ENCODE measurements at regions not wholly inside any gene's neighbourhood (a gene's known extent, or its start where the extent isn't known, plus 50 kb on each side); places are given as distances from the start of the nearest gene placed in this dataset.

GRCh38 chr14:22462923-22463322, 126.1 kb downstream of the DAD1 start:
- Histone ChIP-seq H3K9ac (ENCODE audit: insufficient read length, low read depth) (no peak overlapping the region), H3K4me1 (ENCODE audit: insufficient read depth, insufficient read length) (no peaks in the 10 kb centered on the region), H3K27me3 (ENCODE audit: insufficient read depth, insufficient read length) (no peaks in the 10 kb centered on the region), H3K4me3 (ENCODE audit: insufficient read length, low read depth) (no peak overlapping the region), H3K9me3 (ENCODE audit: insufficient read depth, low read length) (no peaks in the 10 kb centered on the region), H3K36me3 (ENCODE audit: insufficient read depth, insufficient read length, low read length) (no peaks in the 10 kb centered on the region)
- TF ChIP-seq YY1 (IDR thresholded peaks at IDR 0.05; ENCODE audit: insufficient read depth, insufficient read length) (no peak), SUZ12 (IDR thresholded peaks at IDR 0.05; ENCODE audit: extremely low read depth, insufficient read depth, insufficient read length) (no peak)
- no peak for DNase-seq (ENCODE audit: low read depth, low spot score)

GRCh38 chr14:22460461-22461195, 128.4 kb downstream of the DAD1 start:
- Histone ChIP-seq H3K9ac (ENCODE audit: insufficient read length, low read depth) (no peak overlapping the region), H3K4me3 (ENCODE audit: insufficient read length, low read depth) (no peak overlapping the region), H3K36me3 (ENCODE audit: insufficient read depth, insufficient read length, low read length) (no peaks in the 10 kb centered on the region), H3K4me1 (ENCODE audit: insufficient read depth, insufficient read length) (no peaks in the 10 kb centered on the region), H3K9me3 (ENCODE audit: insufficient read depth, low read length) (no peaks in the 10 kb centered on the region), H3K27me3 (ENCODE audit: insufficient read depth, insufficient read length) (no peaks in the 10 kb centered on the region)
- TF ChIP-seq YY1 (IDR thresholded peaks at IDR 0.05; ENCODE audit: insufficient read depth, insufficient read length), result no peak
- TF ChIP-seq ZNF274 (IDR thresholded peaks at IDR 0.05; ENCODE audit: low read depth, low read length), result no peak
- TF ChIP-seq SUZ12 (IDR thresholded peaks at IDR 0.05; ENCODE audit: extremely low read depth, insufficient read depth, insufficient read length), result no peak
- no peak for DNase-seq (ENCODE audit: low read depth, low spot score)

GRCh38 chr14:22458737-22459136, 130.3 kb downstream of the DAD1 start:
- H3K4me3 ChIP-seq (ENCODE audit: insufficient read length, low read depth), result no peak overlapping the region
- no peak overlapping the region for H3K9ac ChIP-seq (ENCODE audit: insufficient read length, low read depth)
- H3K36me3 ChIP-seq (ENCODE audit: insufficient read depth, insufficient read length, low read length), result no peaks in the 10 kb centered on the region
- no peaks in the 10 kb centered on the region for H3K4me1 ChIP-seq (ENCODE audit: insufficient read depth, insufficient read length)
- TF ChIP-seq SUZ12 (IDR thresholded peaks at IDR 0.05; ENCODE audit: extremely low read depth, insufficient read depth, insufficient read length) (no peak), YY1 (IDR thresholded peaks at IDR 0.05; ENCODE audit: insufficient read depth, insufficient read length) (no peak), ZNF274 (IDR thresholded peaks at IDR 0.05; ENCODE audit: low read depth, low read length) (no peak)
- no peaks in the 10 kb centered on the region for H3K27me3 ChIP-seq (ENCODE audit: insufficient read depth, insufficient read length)
- no peak for DNase-seq (ENCODE audit: low read depth, low spot score)
- no peaks in the 10 kb centered on the region; the same call in 1 of the 2 replicates for H3K9me3 ChIP-seq (ENCODE audit: insufficient read depth, low read length)

- Histone ChIP-seq H3K9ac (ENCODE audit: insufficient read length, low read depth) (no peak overlapping the region), H3K9me3 (ENCODE audit: insufficient read depth, low read length) (no peaks in the 10 kb centered on the region; the same call in 1 of the 2 replicates), H3K4me1 (ENCODE audit: insufficient read depth, insufficient read length) (no peaks in the 10 kb centered on the region), H3K27me3 (ENCODE audit: insufficient read depth, insufficient read length) (no peaks in the 10 kb centered on the region), H3K4me3 (ENCODE audit: insufficient read length, low read depth) (no peak overlapping the region), H3K36me3 (ENCODE audit: insufficient read depth, insufficient read length, low read length) (no peaks in the 10 kb centered on the region)
- TF ChIP-seq YY1 (IDR thresholded peaks at IDR 0.05; ENCODE audit: insufficient read depth, insufficient read length) (no peak), SUZ12 (IDR thresholded peaks at IDR 0.05; ENCODE audit: extremely low read depth, insufficient read depth, insufficient read length) (no peak), ZNF274 (IDR thresholded peaks at IDR 0.05; ENCODE audit: low read depth, low read length) (no peak)
- no peak for DNase-seq (ENCODE audit: low read depth, low spot score)
These were observed 131.9 kb downstream of the DAD1 start for GRCh38 chr14:22456998-22457594.

GRCh38 chr14:22456421-22456820, 132.6 kb downstream of the DAD1 start:
- Histone ChIP-seq H3K9ac (ENCODE audit: insufficient read length, low read depth) (no peak overlapping the region), H3K27me3 (ENCODE audit: insufficient read depth, insufficient read length) (no peaks in the 10 kb centered on the region), H3K4me1 (ENCODE audit: insufficient read depth, insufficient read length) (no peaks in the 10 kb centered on the region), H3K36me3 (ENCODE audit: insufficient read depth, insufficient read length, low read length) (no peaks in the 10 kb centered on the region), H3K4me3 (ENCODE audit: insufficient read length, low read depth) (no peak overlapping the region), H3K9me3 (ENCODE audit: insufficient read depth, low read length) (no peaks in the 10 kb centered on the region; the same call in 1 of the 2 replicates)
- DNase-seq (ENCODE audit: low read depth, low spot score), result no peak
- TF ChIP-seq YY1 (IDR thresholded peaks at IDR 0.05; ENCODE audit: insufficient read depth, insufficient read length) (no peak), ZNF274 (IDR thresholded peaks at IDR 0.05; ENCODE audit: low read depth, low read length) (no peak), SUZ12 (IDR thresholded peaks at IDR 0.05; ENCODE audit: extremely low read depth, insufficient read depth, insufficient read length) (no peak)

GRCh38 chr14:22452330-22452729, 136.7 kb downstream of the DAD1 start:
- TF ChIP-seq ZNF274 (IDR thresholded peaks at IDR 0.05; ENCODE audit: low read depth, low read length) (no peak), YY1 (IDR thresholded peaks at IDR 0.05; ENCODE audit: insufficient read depth, insufficient read length) (no peak), SUZ12 (IDR thresholded peaks at IDR 0.05; ENCODE audit: extremely low read depth, insufficient read depth, insufficient read length) (no peak)

GRCh38 chr14:22450266-22450665, 138.8 kb downstream of the DAD1 start:
- Histone ChIP-seq H3K9me3 (ENCODE audit: insufficient read depth, low read length) (no peaks in the 10 kb centered on the region; the same call in 1 of the 2 replicates), H3K4me1 (ENCODE audit: insufficient read depth, insufficient read length) (no peaks in the 10 kb centered on the region), H3K9ac (ENCODE audit: insufficient read length, low read depth) (no peak overlapping the region), H3K4me3 (ENCODE audit: insufficient read length, low read depth) (no peak overlapping the region), H3K36me3 (ENCODE audit: insufficient read depth, insufficient read length, low read length) (no peaks in the 10 kb centered on the region), H3K27me3 (ENCODE audit: insufficient read depth, insufficient read length) (no peaks in the 10 kb centered on the region)
- no peak for TF ChIP-seq ZNF274 (IDR thresholded peaks at IDR 0.05; ENCODE audit: low read depth, low read length)
- TF ChIP-seq YY1 (IDR thresholded peaks at IDR 0.05; ENCODE audit: insufficient read depth, insufficient read length), result no peak
- no peak for TF ChIP-seq SUZ12 (IDR thresholded peaks at IDR 0.05; ENCODE audit: extremely low read depth, insufficient read depth, insufficient read length)
- no peak for DNase-seq (ENCODE audit: low read depth, low spot score)

More at GRCh38 chr14:22452330-22452729, 136.7 kb downstream of the DAD1 start:
- Histone ChIP-seq H3K9ac (ENCODE audit: insufficient read length, low read depth) (no peak overlapping the region), H3K36me3 (ENCODE audit: insufficient read depth, insufficient read length, low read length) (no peaks in the 10 kb centered on the region), H3K4me1 (ENCODE audit: insufficient read depth, insufficient read length) (no peaks in the 10 kb centered on the region), H3K9me3 (ENCODE audit: insufficient read depth, low read length) (no peaks in the 10 kb centered on the region; the same call in 1 of the 2 replicates), H3K27me3 (ENCODE audit: insufficient read depth, insufficient read length) (no peaks in the 10 kb centered on the region), H3K4me3 (ENCODE audit: insufficient read length, low read depth) (no peak overlapping the region)
- DNase-seq (ENCODE audit: low read depth, low spot score), result no peak

All from NT2/D1 (cell line).